Hepatocyte (in vitro differentiated cells): ENCODE measurements at regions not wholly inside any gene's neighbourhood (a gene's known extent, or its start where the extent isn't known, plus 50 kb on each side); places are given as distances from the start of the nearest gene placed in this dataset.

Experiments used
- EZH2 ChIP-seq: fragments of 200-600 bp; sonication (generic); IDR thresholded peaks from 2 replicates; pipeline ENCODE4 v1.6.1; 2016; ENCODE audit warnings: antibody characterized with exemption, mild to moderate bottlenecking, borderline replicate concordance
- TF ChIP-seq, protein P1 (sequence below): fragments of 200-600 bp; sonication (generic); IDR thresholded peaks from 2 replicates; pipeline ENCODE4 v1.5.1; 2016; ENCODE audit warnings: antibody characterized with exemption, mild to moderate bottlenecking; ENCODE audit not compliant: poor library complexity

DNA sequence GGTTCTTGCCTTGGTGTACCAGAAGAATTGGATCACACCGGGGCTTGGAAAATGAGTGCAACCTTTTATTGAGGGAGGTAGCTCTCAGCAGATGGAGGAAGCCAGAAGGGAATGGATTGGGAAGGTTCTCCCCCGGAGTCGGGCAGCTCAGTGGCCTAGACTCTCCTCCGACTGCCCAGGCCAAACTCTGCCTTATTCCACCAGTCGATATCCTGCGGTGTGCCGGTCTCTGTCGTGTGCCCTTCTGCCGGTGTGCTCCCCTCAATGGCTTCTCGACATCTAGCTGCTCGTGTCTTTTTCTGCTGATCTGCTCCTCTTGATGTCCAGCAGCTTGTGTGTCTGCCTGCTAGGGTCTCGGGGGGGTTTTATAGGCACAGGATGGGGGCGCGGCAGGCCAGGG, 87.4 kb upstream of the CCL21 start:
- TF ChIP-seq, protein P1, sequence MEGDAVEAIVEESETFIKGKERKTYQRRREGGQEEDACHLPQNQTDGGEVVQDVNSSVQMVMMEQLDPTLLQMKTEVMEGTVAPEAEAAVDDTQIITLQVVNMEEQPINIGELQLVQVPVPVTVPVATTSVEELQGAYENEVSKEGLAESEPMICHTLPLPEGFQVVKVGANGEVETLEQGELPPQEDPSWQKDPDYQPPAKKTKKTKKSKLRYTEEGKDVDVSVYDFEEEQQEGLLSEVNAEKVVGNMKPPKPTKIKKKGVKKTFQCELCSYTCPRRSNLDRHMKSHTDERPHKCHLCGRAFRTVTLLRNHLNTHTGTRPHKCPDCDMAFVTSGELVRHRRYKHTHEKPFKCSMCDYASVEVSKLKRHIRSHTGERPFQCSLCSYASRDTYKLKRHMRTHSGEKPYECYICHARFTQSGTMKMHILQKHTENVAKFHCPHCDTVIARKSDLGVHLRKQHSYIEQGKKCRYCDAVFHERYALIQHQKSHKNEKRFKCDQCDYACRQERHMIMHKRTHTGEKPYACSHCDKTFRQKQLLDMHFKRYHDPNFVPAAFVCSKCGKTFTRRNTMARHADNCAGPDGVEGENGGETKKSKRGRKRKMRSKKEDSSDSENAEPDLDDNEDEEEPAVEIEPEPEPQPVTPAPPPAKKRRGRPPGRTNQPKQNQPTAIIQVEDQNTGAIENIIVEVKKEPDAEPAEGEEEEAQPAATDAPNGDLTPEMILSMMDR, result no peak
- TF ChIP-seq EZH2, result no peak
